Fibroblast of villous mesenchyme (primary cell): ENCODE measurements at regions not wholly inside any gene's neighbourhood (a gene's known extent, or its start where the extent isn't known, plus 50 kb on each side); places are given as distances from the start of the nearest gene placed in this dataset.
"Not testable (repeated sequence)": the region's sequence is repeated elsewhere in the genome, so short reads cannot be mapped to it uniquely, and the experiment has no call there.

ENCODE experiments used
- DNase-seq: peaks from one replicate; pipeline ENCODE4 v3.0.0-alpha.2; 2010; ENCODE audit warnings: low read depth
- H3K4me3 ChIP-seq: 2 replicates; pipeline ENCODE4 v1.5.1; 2011; ENCODE audit warnings: low read depth, mild to moderate bottlenecking, low read length
- CTCF ChIP-seq: IDR thresholded peaks from 2 replicates; pipeline ENCODE4 v1.5.1; 2012; ENCODE audit warnings: low read depth, mild to moderate bottlenecking, low read length; ENCODE audit not compliant: insufficient read depth

- peak; percentile 1 for DNase-seq
- no peak for TF ChIP-seq CTCF
- no peak overlapping the region for H3K4me3 ChIP-seq
Measured at GRCh38 chrX:138889149-138889548, 177.6 kb upstream of the FGF13 start.

- no peak overlapping the region for H3K4me3 ChIP-seq
- DNase-seq: peak; percentile 1
- no peak for TF ChIP-seq CTCF
Measured at GRCh38 chrX:138886769-138887168, 175.3 kb upstream of the FGF13 start.

GRCh38 chrX:138885886-138886285, 174.4 kb upstream of the FGF13 start:
- DNase-seq: peak; percentile 60

DNA sequence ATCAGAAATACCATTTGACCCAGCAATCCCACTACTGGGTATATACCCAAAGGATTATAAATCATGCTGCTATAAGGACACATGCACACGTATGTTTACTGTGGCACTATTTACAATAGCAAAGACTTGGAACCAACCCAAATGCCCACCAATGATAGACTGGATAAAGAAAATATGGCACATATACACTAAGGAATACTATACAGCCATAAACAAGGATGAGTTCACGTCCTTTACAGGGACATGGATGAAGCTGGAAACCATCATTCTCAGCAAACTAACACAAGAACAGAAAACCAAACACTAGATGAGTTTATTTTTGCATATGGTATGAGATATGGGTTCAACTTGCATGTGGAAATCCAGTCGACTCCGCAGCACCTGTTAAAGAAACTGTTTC, 168.8 kb upstream of the FGF13 start:
- not testable (repeated sequence) for DNase-seq, H3K4me3 ChIP-seq

More at GRCh38 chrX:138885886-138886285, 174.4 kb upstream of the FGF13 start:
- TF ChIP-seq CTCF: no peak
- no peak overlapping the region for H3K4me3 ChIP-seq

GRCh38 chrX:138877746-138878145, 166.2 kb upstream of the FGF13 start:
- no peak for DNase-seq
- H3K4me3 ChIP-seq: no peak overlapping the region
- no peak for TF ChIP-seq CTCF

DNA sequence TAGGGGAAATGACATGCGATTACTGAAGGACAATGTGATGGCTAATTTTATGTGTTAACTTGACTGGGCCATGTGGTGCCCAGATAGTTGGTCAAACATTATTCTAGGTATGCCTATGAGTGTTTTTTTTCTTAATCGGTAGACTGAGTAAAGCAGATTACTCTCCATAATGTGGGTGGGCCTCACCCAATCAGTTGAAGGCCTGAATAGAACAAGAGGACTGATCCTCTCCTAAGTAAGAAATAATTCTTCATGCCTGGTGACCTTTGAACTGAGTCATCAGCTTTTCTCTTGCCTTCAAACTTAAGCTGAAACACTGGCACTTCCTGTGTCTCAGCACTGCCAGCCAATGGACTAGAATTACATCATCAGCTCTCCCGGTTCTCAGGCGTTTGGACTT, 164.0 kb upstream of the FGF13 start:
- no peak for TF ChIP-seq CTCF
- no peak for DNase-seq
- H3K4me3 ChIP-seq: no peak overlapping the region

DNA sequence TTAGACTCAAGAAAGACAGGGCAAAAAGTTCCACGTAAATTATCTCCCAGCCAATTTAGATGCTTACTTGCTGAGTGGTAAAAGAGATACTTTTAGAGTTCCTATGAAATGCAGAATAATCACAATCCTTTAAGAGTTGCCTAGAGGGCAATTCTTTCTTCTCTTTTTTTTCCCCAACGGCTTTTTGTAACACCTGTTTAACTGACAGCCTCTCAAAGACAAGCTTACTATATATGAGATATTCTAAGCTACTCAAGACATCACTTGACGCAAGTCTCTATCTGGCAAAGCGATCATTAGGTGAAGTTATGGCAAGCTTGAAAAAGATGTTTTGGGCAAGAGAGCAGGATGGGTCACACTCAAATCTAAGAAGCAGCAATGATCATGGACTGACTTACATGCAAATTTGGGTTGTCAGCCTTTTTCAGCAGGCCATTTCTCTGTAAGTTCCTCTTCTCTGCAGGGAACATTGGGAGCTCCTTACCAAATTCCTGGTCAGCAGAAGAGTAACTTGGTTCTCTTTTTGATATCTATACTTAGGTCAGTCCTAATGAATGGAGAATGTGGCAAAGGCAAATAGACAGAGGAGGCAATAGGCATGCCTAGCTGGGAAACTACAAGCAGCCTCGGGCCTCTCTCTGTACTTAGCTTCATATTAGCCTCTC, 162.9 kb upstream of the FGF13 start:
- no peak overlapping the region for H3K4me3 ChIP-seq
- TF ChIP-seq CTCF: no peak
- no peak for DNase-seq

DNA sequence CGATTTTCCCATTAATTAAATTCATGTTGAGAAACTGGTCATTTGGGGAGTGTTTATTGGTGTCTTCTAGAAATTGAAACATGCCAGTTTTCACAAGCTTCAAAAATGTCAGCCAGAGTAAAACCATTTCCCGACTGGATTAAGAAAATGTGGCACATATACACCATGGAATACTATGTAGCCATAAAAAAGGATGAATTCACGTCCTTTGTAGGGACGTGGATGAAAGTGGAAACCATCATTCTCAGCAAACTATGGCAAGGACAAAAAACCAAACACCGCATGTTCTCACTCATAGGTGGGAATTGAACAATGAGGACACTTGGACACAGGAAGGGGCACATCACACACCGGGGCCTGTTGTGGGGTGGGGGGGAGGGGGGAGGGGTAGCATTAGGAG, 162.1 kb upstream of the FGF13 start:
- DNase-seq, H3K4me3 ChIP-seq: not testable (repeated sequence)
